Head of caudate nucleus (tissue), 42 donors: ENCODE measurements at regions not wholly inside any gene's neighbourhood (a gene's known extent, or its start where the extent isn't known, plus 50 kb on each side); places are given as distances from the start of the nearest gene placed in this dataset.

Experiments used
- DNase-seq, 42 donors: peaks; one replicate each; pipeline versions ENCODE4 v3.0.0 to v3.0.0-alpha.2; 2020 to 2021; ENCODE audit warnings: mixed read lengths in 7 of 42
- intact Hi-C: fragments of 100-400 bp; cut with DNase I; formaldehyde crosslinking; loops from one replicate; pipeline ENCODE4 v1.15.0; 2022

DNA sequence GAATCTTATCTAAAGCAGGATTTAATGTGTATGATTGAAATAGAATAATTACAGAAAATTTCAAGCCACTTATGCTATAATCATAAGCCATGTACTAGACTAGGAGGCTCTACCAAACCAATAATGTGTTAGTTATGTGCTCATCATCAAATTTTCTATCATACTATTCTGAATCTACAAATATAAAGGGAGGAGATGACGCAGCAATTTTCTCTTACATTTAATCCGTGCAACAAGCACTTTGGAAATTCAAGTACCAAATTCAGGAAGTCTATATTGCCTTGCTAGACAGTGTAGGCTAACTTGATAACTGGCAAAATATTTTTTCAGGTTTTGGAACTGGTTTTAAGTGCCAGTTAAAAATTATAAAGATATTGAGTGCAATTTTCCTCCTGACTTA, 283.5 kb downstream of the C4orf33 start:
- intact Hi-C loops = no loop called here
- no peak for DNase-seq

DNA sequence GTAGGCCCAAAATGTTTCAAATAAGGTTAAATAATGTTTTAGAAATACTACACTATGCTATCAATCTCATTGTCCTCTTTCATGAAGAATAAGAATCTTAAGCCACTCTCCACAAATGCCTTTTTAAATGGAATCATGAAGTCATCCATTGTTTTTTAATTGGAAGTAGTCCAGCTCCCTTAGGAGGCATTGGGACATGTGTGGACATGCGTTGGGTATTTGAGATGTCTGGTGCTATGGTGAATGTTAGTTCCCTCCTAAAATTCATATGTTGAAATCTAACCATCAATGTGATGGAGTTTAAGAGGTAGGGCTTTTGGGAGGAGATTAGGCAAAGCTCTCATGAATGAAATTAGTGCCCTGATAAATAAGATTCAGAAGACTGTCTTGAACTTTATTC, 289.0 kb downstream of the C4orf33 start:
- no peak for DNase-seq
- intact Hi-C loops = no loop called here

- intact Hi-C loops = no loop called here
- no peak for DNase-seq
Measured at GRCh38 chr4:129387666-129388065, 291.7 kb downstream of the C4orf33 start.

DNA sequence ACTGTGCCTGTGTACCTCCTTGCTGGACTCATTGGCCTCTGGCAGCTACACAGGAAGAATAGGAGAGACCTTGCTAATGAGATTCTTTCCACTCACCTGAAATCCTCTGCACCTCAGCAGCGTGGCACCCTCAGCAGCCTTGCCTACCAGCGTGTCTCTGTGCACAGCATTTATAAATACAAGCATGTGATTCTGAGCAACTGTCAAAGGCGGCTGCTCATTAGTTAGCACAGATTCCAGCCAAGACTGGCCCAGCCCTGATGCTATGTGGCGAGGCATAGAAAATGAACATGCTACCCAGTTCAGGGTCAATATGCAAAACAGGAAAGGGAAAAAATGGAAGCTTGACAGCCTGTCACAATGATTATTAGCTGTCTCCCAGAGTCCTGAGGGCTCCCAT, 298.0 kb downstream of the C4orf33 start:
- intact Hi-C loops = no loop called here

DNA sequence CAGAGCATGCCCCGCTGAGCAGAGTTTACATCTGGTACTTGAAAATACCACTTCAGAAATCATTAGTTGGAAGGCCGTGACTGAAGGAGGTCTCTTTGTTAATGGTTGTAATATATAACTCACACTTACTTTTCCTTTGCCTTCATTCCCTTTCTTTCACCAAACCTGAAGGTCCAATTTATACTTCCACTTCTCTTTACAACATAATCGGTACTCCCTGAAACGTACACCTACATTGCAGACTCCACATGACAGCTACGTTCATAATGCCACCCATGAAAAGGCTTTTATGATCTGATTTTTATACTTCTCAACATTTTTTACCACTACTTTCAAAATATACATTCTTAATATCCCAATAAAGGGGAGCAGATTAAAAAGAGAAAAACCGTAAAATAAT, 298.7 kb downstream of the C4orf33 start:
- no peak for DNase-seq
- intact Hi-C loops = no loop called here

More for the DNA sequence above, 298.0 kb downstream of the C4orf33 start:
- DNase-seq = no peak

GRCh38 chr4:129403848-129404247, 307.9 kb downstream of the C4orf33 start:
- intact Hi-C loops = no loop called here
- DNase-seq = no peak

GRCh38 chr4:129410115-129410514, 314.2 kb downstream of the C4orf33 start:
- DNase-seq = no peak
- intact Hi-C loops = no loop called here

GRCh38 chr4:129415004-129415403, 319.1 kb downstream of the C4orf33 start:
- intact Hi-C loops = no loop called here
- DNase-seq = no peak

GRCh38 chr4:129420637-129421036, 324.7 kb downstream of the C4orf33 start:
- DNase-seq = no peak
- intact Hi-C loops = no loop called here

GRCh38 chr4:129422277-129422676, 326.3 kb downstream of the C4orf33 start:
- intact Hi-C loops = no loop called here

GRCh38 chr4:129428454-129428853, 332.5 kb downstream of the C4orf33 start:
- intact Hi-C loops = no loop called here
- DNase-seq = no peak

More at GRCh38 chr4:129422277-129422676, 326.3 kb downstream of the C4orf33 start:
- no peak for DNase-seq

DNA sequence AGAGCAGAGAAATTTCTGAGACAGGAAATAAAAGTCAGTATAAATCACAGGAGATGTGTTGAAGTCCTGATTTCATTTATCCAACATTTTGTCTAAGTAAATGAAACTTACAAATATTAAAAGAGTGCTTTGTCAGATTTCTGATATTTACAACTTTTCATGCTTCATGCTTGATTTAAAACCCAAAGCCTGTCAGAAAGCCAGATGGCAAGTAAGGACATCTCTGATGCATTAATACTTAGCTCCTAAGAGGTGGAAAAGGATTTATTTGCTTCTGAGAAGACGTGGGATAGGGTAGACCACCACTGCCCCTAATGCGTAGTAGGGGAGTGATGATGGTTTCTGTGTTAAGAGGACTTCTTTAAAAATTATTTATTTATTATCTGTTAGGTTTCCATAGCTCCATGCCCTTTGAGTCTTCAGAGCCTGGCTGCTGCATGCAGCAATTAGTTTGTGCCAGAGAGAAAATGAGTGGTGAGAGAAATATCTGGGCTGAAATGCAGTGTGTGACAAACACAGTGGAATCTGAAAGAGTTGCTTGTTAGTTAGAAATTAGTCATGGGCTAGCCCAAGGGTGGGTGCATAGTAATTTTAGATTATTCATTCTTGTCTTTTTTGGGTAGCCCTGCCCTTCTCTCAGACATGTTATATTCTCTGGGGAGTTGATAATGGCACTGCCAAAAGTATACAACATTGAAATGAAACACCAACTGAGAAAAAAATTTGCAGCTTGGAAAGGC, 333.8 kb downstream of the C4orf33 start:
- no peak for DNase-seq
- intact Hi-C loops = no loop called here

DNA sequence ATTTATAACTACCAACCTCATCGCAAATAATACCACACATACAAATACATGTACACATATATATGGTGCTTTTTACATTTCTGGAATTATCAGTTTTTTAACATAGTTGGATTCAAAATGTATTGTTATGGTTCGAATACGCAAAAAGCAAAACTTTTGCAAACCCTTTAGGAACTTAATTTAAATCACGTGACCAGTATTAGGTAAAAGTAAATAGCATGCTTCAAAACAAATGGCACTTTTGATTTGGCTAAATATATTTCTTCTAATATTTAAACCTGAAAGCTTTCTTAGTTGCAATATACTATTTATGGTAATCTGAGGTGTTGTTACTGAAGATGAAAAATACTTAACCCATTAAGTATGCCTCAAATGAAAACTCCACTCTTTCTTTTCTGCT, 341.4 kb downstream of the C4orf33 start:
- intact Hi-C loops = no loop called here
- no peak for DNase-seq

DNA sequence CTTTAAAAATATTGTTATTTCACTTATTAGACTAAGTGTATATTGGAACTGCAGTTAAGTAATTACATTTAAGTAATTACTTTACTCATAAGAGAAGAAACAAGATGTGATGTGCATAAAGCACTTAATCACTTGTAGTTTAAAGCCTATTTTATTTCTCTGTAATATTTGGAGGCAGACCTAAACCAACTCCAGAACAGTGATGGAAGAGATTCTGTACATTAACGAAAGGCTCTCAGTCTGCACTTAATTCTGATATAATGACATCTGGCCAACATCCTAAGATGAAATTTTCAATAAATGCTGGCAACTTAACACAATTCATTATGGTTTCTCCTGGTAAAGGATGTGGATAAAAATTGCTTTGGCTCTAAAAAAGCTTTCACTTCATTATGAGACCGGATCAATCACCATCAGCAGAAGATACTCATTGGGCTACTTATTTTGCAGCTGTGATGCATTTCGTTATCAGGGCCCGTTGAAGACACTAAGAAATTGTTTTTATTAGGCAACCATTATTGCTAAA, 342.6 kb downstream of the C4orf33 start:
- DNase-seq = no peak
- intact Hi-C loops = no loop called here

- intact Hi-C loops = no loop called here
- no peak for DNase-seq
Measured at GRCh38 chr4:129446074-129446473, 350.1 kb downstream of the C4orf33 start.

GRCh38 chr4:129453524-129454200, 357.7 kb downstream of the C4orf33 start:
- DNase-seq = no peak
- intact Hi-C loops = no loop called here

DNA sequence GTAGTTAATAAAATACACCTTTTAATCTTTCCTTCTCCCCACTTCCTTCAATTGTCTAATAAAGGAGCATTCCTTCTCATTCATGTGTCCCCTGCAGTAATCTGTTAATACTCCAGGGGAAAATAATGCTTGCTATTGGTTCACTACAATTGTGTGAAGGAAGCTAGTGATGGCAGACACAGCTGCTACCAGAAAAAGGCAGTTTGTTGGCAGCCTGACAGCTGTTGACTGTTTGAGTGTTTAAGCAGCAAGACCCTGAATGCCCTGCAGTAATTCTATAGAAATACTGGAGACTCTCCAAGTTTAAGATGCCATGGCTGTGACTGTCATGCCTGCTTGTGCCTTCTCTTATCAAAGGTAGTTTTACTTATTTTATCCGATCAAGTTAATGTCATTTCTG, 359.5 kb downstream of the C4orf33 start:
- intact Hi-C loops = no loop called here
- peak in 4 of 42 donors; percentile 2 to 14 (median 4) for DNase-seq

- DNase-seq = no peak
- intact Hi-C loops = no loop called here
Measured at GRCh38 chr4:129468624-129469023, 372.7 kb downstream of the C4orf33 start.

- intact Hi-C loops = no loop called here
- no peak for DNase-seq
Measured at GRCh38 chr4:129474698-129475097, 378.7 kb downstream of the C4orf33 start.

DNA sequence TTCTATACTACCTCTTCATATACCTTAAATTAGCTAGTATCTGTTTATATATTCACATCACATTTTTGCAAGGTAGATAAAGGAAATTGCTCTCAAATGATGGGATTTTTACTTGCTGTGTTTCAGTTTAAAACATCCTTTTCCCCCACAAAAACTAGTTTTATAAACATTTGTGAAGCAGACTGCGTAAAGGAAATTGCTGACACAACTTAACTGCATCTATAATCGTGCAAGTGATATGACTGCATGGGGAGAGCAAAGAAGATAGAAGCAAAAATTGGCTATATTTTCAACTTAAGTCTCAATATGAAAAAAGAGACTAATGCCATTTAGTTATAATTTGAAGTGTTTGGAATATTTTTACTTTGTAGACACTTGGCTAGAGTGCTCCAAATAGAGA, 385.2 kb downstream of the C4orf33 start:
- no peak for DNase-seq
- intact Hi-C loops = no loop called here

DNA sequence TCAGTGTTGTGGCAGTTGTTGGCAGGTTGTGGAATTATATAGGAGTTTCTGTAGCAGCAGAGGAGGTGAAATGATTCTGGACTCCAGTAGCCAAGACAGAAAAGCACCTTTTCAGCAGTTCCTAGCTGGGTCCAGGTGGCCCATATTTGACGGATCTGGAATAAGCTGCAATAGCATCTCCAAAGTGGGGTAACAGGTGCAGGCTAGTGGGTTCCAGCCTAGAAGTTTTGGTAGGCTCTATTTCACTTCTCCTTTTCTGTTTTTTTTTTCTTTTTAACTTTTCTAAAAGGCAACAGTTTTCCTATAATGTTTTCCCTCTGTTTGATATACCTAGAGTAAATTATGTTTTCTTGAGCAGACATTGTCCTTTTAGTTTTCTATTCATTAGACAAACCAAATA, 392.5 kb downstream of the C4orf33 start:
- no peak for DNase-seq
- intact Hi-C loops = no loop called here
